Left forelimb (tissue), 1 donor: ENCODE measurements at regions not wholly inside any gene's neighbourhood (a gene's known extent, or its start where the extent isn't known, plus 50 kb on each side); places are given as distances from the start of the nearest gene placed in this dataset.
"Not testable (repeated sequence)": the region's sequence is repeated elsewhere in the genome, so short reads cannot be mapped to it uniquely, and the experiment has no call there.

Experiments
- DNase-seq: peaks from one replicate; pipeline ENCODE4 v3.0.0-alpha.2; 2018; ENCODE audit warnings: low spot score

- DNase-seq = no peak
Measured at GRCh38 chr10:4230036-4230435, 445.0 kb upstream of the KLF6 start.

- no peak for DNase-seq
Measured at GRCh38 chr10:4229106-4229505, 444.1 kb upstream of the KLF6 start.

GRCh38 chr10:4227586-4227985 is 442.6 kb upstream of the KLF6 start:
- no peak for DNase-seq

- DNase-seq = no peak
Measured at GRCh38 chr10:4226941-4227540, 442.0 kb upstream of the KLF6 start.

GRCh38 chr10:4224178-4224577 is 439.2 kb upstream of the KLF6 start:
- DNase-seq = no peak

- not testable (repeated sequence) for DNase-seq
Measured at GRCh38 chr10:4221310-4221709, 436.3 kb upstream of the KLF6 start.

- no peak for DNase-seq
Measured at GRCh38 chr10:4219901-4220300, 434.9 kb upstream of the KLF6 start.

GRCh38 chr10:4217653-4218052 is 432.6 kb upstream of the KLF6 start:
- DNase-seq = no peak

- DNase-seq = no peak
Measured at GRCh38 chr10:4217187-4217586, 432.2 kb upstream of the KLF6 start.

- DNase-seq = no peak
Measured at GRCh38 chr10:4216726-4217125, 431.7 kb upstream of the KLF6 start.

- no peak for DNase-seq
Measured at GRCh38 chr10:4215963-4216575, 431.1 kb upstream of the KLF6 start.

- no peak for DNase-seq
Measured at GRCh38 chr10:4215485-4215884, 430.5 kb upstream of the KLF6 start.

GRCh38 chr10:4214908-4215307 is 429.9 kb upstream of the KLF6 start:
- no peak for DNase-seq

- no peak for DNase-seq
Measured at GRCh38 chr10:4213441-4213840, 428.4 kb upstream of the KLF6 start.

- DNase-seq = no peak
Measured at GRCh38 chr10:4212111-4212630, 427.2 kb upstream of the KLF6 start.

GRCh38 chr10:4208499-4208898 is 423.5 kb upstream of the KLF6 start:
- no peak for DNase-seq

- DNase-seq = no peak
Measured at GRCh38 chr10:4205113-4205512, 420.1 kb upstream of the KLF6 start.

- no peak for DNase-seq
Measured at GRCh38 chr10:4202938-4203337, 417.9 kb upstream of the KLF6 start.

GRCh38 chr10:4201866-4202825 is 417.1 kb upstream of the KLF6 start:
- no peak for DNase-seq

- DNase-seq = no peak
Measured at GRCh38 chr10:4199196-4199595, 414.2 kb upstream of the KLF6 start.

GRCh38 chr10:4198216-4198615 is 413.2 kb upstream of the KLF6 start:
- DNase-seq = no peak

- DNase-seq = no peak
Measured at GRCh38 chr10:4197676-4198075, 412.7 kb upstream of the KLF6 start.
